SK-N-SH treated with all-trans-retinoic acid at 6 μM for 48 hours (cell line): ENCODE measurements at regions not wholly inside any gene's neighbourhood (a gene's known extent, or its start where the extent isn't known, plus 50 kb on each side); places are given as distances from the start of the nearest gene placed in this dataset.

Experiments
- ATAC-seq: fragments of 200-7000 bp; cut with Tn5 transposase; 3 replicates; pipeline ENCODE4 v1.9.1; 2020; ENCODE audit warnings: mild to moderate bottlenecking, moderate library complexity
- ARNTL ChIP-seq: fragments of 450-650 bp; formaldehyde crosslinking; IDR thresholded peaks from 2 replicates; pipeline ENCODE4 v1.5.0; 2020; ENCODE audit warnings: low read depth, mild to moderate bottlenecking, moderate library complexity, borderline replicate concordance
- BACH2 ChIP-seq: fragments of 250-450 bp; sonication (Bioruptor Pico); IDR thresholded peaks from 2 replicates; pipeline ENCODE4 v1.9.0; 2021; ENCODE audit warnings: mild to moderate bottlenecking, borderline replicate concordance
- CREB5 ChIP-seq: fragments of 250-450 bp; sonication (Bioruptor Pico); IDR thresholded peaks from 2 replicates; pipeline ENCODE4 v1.5.1; 2020; ENCODE audit warnings: low read depth, mild to moderate bottlenecking, moderate library complexity
- CSDC2 ChIP-seq: fragments of 250-450 bp; sonication (Bioruptor Pico); IDR thresholded peaks from 2 replicates; pipeline ENCODE4 v1.5.0; 2020; ENCODE audit warnings: mild to moderate bottlenecking, moderate library complexity
- ESRRG ChIP-seq: fragments of 250-450 bp; sonication (Bioruptor Pico); IDR thresholded peaks from 2 replicates; pipeline ENCODE4 v1.6.1; 2021; ENCODE audit warnings: mild to moderate bottlenecking
- GLIS3 ChIP-seq: fragments of 250-450 bp; sonication (Bioruptor Pico); IDR thresholded peaks from 2 replicates; pipeline ENCODE4 v1.5.0; 2020; ENCODE audit warnings: mild to moderate bottlenecking, moderate library complexity
- ISL1 ChIP-seq: fragments of 250-450 bp; sonication (Bioruptor Pico); IDR thresholded peaks from 2 replicates; pipeline ENCODE4 v2.1.2; 2022; ENCODE audit warnings: mild to moderate bottlenecking, moderate library complexity
- OSR1 ChIP-seq: fragments of 250-450 bp; sonication (Bioruptor Pico); IDR thresholded peaks from 2 replicates; pipeline ENCODE4 v1.8.0; 2022; ENCODE audit warnings: moderate library complexity, mild to moderate bottlenecking, inconsistent platforms
- PATZ1 ChIP-seq: fragments of 250-450 bp; sonication (Bioruptor Pico); IDR thresholded peaks from 2 replicates; pipeline ENCODE4 v1.8.0; 2020; ENCODE audit warnings: mild to moderate bottlenecking, moderate library complexity, borderline replicate concordance
- POU6F1 ChIP-seq: fragments of 250-450 bp; sonication (Bioruptor Pico); IDR thresholded peaks from 2 replicates; pipeline ENCODE4 v1.8.0; 2021; ENCODE audit warnings: low read depth, mild to moderate bottlenecking, moderate library complexity, borderline replicate concordance
- PPARA ChIP-seq: fragments of 250-450 bp; sonication (Bioruptor Pico); IDR thresholded peaks from 2 replicates; pipeline ENCODE4 v1.5.0; 2020; ENCODE audit warnings: mild to moderate bottlenecking, borderline replicate concordance
- RARB ChIP-seq: fragments of 250-450 bp; sonication (Bioruptor Pico); IDR thresholded peaks from 2 replicates; pipeline ENCODE4 v1.8.0; 2021; ENCODE audit warnings: mild to moderate bottlenecking, moderate library complexity
- SNAI2 ChIP-seq: fragments of 250-450 bp; sonication (Bioruptor Pico); IDR thresholded peaks from 2 replicates; pipeline ENCODE4 v1.5.0; 2020; ENCODE audit warnings: mild to moderate bottlenecking, moderate library complexity
- TCF4 ChIP-seq: fragments of 250-450 bp; sonication (Bioruptor Pico); IDR thresholded peaks from 2 replicates; pipeline ENCODE4 v1.8.0; 2021; ENCODE audit warnings: mild to moderate bottlenecking, moderate library complexity, borderline replicate concordance
- TOX ChIP-seq: fragments of 250-450 bp; sonication (Bioruptor Pico); IDR thresholded peaks from 2 replicates; pipeline ENCODE4 v1.8.0; 2021; ENCODE audit warnings: mild to moderate bottlenecking, moderate library complexity, borderline replicate concordance
- TSHZ2 ChIP-seq: fragments of 250-450 bp; sonication (Bioruptor Pico); IDR thresholded peaks from 2 replicates; pipeline ENCODE4 v1.5.0; 2020; ENCODE audit warnings: mild to moderate bottlenecking, moderate library complexity
- ZFP3 ChIP-seq: fragments of 250-450 bp; sonication (Bioruptor Pico); IDR thresholded peaks from 2 replicates; pipeline ENCODE4 v1.5.0; 2020; ENCODE audit warnings: mild to moderate bottlenecking, moderate library complexity
- ZFP30 ChIP-seq: fragments of 450-650 bp; formaldehyde crosslinking; IDR thresholded peaks from 2 replicates; pipeline ENCODE4 v1.5.0; 2022; ENCODE audit warnings: mild to moderate bottlenecking, moderate library complexity
- ZNF565 ChIP-seq: fragments of 450-650 bp; formaldehyde crosslinking; conservative IDR thresholded peaks from 2 replicates; pipeline ENCODE4 v1.5.0; 2020; ENCODE audit warnings: low read depth, mild to moderate bottlenecking, moderate library complexity
- ZNF70 ChIP-seq: fragments of 450-650 bp; formaldehyde crosslinking; IDR thresholded peaks from 2 replicates; pipeline ENCODE4 v1.5.0; 2020; ENCODE audit warnings: mild to moderate bottlenecking, moderate library complexity
- ZNF8 ChIP-seq: fragments of 450-650 bp; formaldehyde crosslinking; IDR thresholded peaks from 2 replicates; pipeline ENCODE4 v1.5.0; 2020; ENCODE audit warnings: mild to moderate bottlenecking, moderate library complexity
- TF ChIP-seq, protein P1 (sequence below): fragments of 250-450 bp; sonication (Bioruptor Pico); IDR thresholded peaks from 2 replicates; pipeline ENCODE4 v1.5.1; 2021; ENCODE audit warnings: mild to moderate bottlenecking, moderate library complexity

DNA sequence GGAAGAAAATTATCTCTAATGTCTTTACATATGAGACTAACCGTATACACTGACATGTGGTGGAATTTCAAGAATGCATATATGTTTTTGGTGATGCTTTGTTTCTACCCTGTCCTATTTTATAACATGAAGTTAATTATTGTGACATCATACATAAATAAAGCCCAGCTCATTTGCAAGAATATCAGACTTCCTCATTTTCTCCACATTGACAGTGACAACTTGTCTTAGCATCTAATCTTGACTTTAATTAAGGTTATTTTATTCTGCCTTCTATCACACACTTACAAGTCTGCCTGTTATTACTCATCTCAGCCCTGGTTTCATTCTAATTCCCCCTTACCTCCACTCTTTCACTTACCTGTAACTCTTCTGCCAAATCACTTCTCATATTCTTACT, 140.6 kb upstream of the STARD13 start:
- no peak for ATAC-seq
- TF ChIP-seq ZNF565 (CRISPR knock-in tag) = no peak
- TF ChIP-seq ESRRG (CRISPR knock-in tag) = no peak
- no peak for TF ChIP-seq SNAI2 (CRISPR knock-in tag)
- no peak for TF ChIP-seq TOX (CRISPR knock-in tag)
- TF ChIP-seq BACH2 = no peak
- TF ChIP-seq POU6F1 = no peak
- TF ChIP-seq ZFP30 (CRISPR knock-in tag) = no peak
- no peak for TF ChIP-seq ZNF8 (CRISPR knock-in tag)
- TF ChIP-seq RARB (CRISPR knock-in tag) = no peak
- no peak for TF ChIP-seq TCF4 (CRISPR knock-in tag)
- TF ChIP-seq ARNTL (CRISPR knock-in tag) = no peak
- no peak for TF ChIP-seq PATZ1 (CRISPR knock-in tag)
- no peak for TF ChIP-seq ISL1 (CRISPR knock-in tag)
- TF ChIP-seq GLIS3 (CRISPR knock-in tag) = no peak
- TF ChIP-seq TSHZ2 (CRISPR knock-in tag) = no peak
- no peak for TF ChIP-seq CREB5 (CRISPR knock-in tag)
- TF ChIP-seq, protein P1, sequence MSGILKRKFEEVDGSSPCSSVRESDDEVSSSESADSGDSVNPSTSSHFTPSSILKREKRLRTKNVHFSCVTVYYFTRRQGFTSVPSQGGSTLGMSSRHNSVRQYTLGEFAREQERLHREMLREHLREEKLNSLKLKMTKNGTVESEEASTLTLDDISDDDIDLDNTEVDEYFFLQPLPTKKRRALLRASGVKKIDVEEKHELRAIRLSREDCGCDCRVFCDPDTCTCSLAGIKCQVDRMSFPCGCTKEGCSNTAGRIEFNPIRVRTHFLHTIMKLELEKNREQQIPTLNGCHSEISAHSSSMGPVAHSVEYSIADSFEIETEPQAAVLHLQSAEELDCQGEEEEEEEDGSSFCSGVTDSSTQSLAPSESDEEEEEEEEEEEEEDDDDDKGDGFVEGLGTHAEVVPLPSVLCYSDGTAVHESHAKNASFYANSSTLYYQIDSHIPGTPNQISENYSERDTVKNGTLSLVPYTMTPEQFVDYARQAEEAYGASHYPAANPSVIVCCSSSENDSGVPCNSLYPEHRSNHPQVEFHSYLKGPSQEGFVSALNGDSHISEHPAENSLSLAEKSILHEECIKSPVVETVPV (CRISPR knock-in tag) = no peak
- TF ChIP-seq ZFP3 (CRISPR knock-in tag) = no peak
- TF ChIP-seq CSDC2 (CRISPR knock-in tag) = no peak
- no peak for TF ChIP-seq ZNF70 (CRISPR knock-in tag)

- ATAC-seq = no peak
- TF ChIP-seq ZFP3 (CRISPR knock-in tag) (no peak), ISL1 (CRISPR knock-in tag) (no peak), ZNF565 (CRISPR knock-in tag) (no peak), RARB (CRISPR knock-in tag) (no peak), ARNTL (CRISPR knock-in tag) (no peak), CSDC2 (CRISPR knock-in tag) (no peak)
Measured at GRCh38 chr13:33433316-33433715, 147.8 kb upstream of the STARD13 start.

- TF ChIP-seq POU6F1 (no peak), SNAI2 (CRISPR knock-in tag) (no peak), PATZ1 (CRISPR knock-in tag) (no peak), ZFP3 (CRISPR knock-in tag) (no peak), GLIS3 (CRISPR knock-in tag) (no peak), OSR1 (CRISPR knock-in tag) (no peak), TCF4 (CRISPR knock-in tag) (no peak), PPARA (no peak)
- ATAC-seq = no peak
Measured at GRCh38 chr13:33434676-33435075, 149.1 kb upstream of the STARD13 start.
